Spinal cord (tissue), 9 donors: ENCODE measurements at regions not wholly inside any gene's neighbourhood (a gene's known extent, or its start where the extent isn't known, plus 50 kb on each side); places are given as distances from the start of the nearest gene placed in this dataset.
"Not testable (repeated sequence)": the region's sequence is repeated elsewhere in the genome, so short reads cannot be mapped to it uniquely, and the experiment has no call there.

Source experiments
- DNase-seq, 6 donors: peaks; one replicate each; pipeline versions ENCODE4 v3.0.0 to v3.0.0-alpha.2; 2013 to 2015; ENCODE audit warnings: low spot score in 6 of 6, low read depth in 4 of 6
- H3K27ac ChIP-seq: one replicate; pipeline ENCODE4 v1.5.1; 2013; ENCODE audit warnings: low read depth, low read length, control low read depth
- H3K27me3 ChIP-seq: one replicate; pipeline ENCODE4 v1.6.1; 2013; ENCODE audit warnings: low read length; ENCODE audit not compliant: control insufficient read depth, insufficient read depth
- H3K36me3 ChIP-seq: one replicate; pipeline ENCODE4 v1.6.1; 2013; ENCODE audit warnings: low read length; ENCODE audit not compliant: control insufficient read depth, insufficient read depth
- H3K4me1 ChIP-seq: one replicate; pipeline ENCODE4 v1.6.1; 2013; ENCODE audit warnings: low read length; ENCODE audit not compliant: control insufficient read depth, insufficient read depth
- H3K4me3 ChIP-seq: one replicate; pipeline ENCODE4 v1.5.1; 2013; ENCODE audit warnings: low read depth, low read length, control low read depth
- H3K9me3 ChIP-seq: one replicate; pipeline ENCODE4 v1.6.1; 2013; ENCODE audit warnings: low read length; ENCODE audit not compliant: control insufficient read depth, insufficient read depth
- WGBS: methylation state at CpG from one replicate; pipeline ENCODE4 v1.1.5; 2013; ENCODE audit warnings: missing lambda C conversion rate; ENCODE audit not compliant: insufficient coverage; 5-methylcytosine and 5-hydroxymethylcytosine counted together
- donor health status: healthy.

DNA sequence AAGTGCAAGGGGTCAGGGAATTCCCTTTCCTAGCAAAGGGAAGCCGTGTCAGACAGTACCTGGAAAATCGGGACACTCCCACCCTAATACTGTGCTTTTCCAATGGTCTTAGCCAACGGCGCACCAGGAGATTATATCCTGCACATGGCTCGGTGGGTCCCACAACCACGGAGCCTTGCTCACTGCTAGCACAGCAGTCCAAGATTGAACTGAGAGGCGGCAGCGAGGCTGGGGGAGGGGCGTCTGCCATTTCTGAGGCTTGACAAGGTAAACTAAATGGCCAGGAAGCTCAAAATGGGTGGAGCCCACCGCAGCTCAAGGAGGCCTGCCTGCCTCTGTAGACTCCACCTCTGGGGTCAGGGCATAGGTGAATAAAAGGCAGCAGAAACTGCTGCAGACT is 76.5 kb upstream of the LINC00632 start:
- H3K4me3 ChIP-seq, H3K9me3 ChIP-seq, DNase-seq, H3K27ac ChIP-seq, H3K4me1 ChIP-seq, H3K36me3 ChIP-seq, H3K27me3 ChIP-seq: not testable (repeated sequence)
- 92% methylated on average over 9 of the region's 10 CpGs for WGBS

DNA sequence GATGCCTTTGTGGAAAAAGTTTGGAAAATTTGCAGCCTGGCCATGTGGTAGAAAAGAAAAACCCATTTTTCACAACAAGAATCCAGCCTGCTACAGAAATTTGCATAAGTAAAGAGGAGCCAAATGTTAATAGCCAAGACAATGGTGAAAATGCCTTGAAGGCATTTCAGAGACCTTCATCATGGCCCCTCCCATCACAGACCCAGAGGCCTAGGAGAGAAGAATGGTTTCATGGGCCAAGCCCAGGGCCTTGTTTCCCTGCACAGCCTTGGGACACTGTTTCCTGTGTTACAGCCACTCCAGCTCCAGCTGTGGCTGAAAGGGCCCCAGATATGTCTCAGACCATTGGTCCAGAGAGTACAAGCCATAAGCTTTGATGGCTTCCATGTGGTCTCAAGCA is 101.4 kb upstream of the LINC00632 start:
- Histone ChIP-seq H3K36me3 (no peaks in the 10 kb centered on the region), H3K4me1 (no peaks in the 10 kb centered on the region), H3K27ac (no peak overlapping the region), H3K27me3 (no peaks in the 10 kb centered on the region), H3K9me3 (peaks cover 2% of the 10 kb centered on the region), H3K4me3 (no peak overlapping the region)
- no peak for DNase-seq

DNA sequence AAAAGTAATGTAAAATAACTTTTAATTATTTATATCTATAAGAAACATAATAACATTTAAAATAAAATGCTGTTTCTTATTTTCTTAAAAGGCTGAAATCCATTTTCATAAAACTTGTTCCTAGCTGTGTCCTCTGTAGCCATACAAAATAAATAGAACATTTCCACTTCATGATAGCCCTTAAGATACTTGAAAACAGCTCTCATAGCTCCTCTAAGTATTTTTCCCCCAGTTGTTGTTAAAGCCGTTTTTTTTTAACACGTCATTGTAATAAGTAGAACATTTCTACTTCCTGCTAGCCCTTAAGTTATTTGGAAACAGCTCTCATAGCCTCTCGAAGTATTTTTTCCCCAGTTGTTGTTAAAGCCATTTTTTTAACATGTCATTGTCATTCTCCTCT is 97.3 kb upstream of the SOX3 start:
- DNase-seq: no peak
- WGBS: no CpG with 5 or more reads among the region's 3 CpGs

DNA sequence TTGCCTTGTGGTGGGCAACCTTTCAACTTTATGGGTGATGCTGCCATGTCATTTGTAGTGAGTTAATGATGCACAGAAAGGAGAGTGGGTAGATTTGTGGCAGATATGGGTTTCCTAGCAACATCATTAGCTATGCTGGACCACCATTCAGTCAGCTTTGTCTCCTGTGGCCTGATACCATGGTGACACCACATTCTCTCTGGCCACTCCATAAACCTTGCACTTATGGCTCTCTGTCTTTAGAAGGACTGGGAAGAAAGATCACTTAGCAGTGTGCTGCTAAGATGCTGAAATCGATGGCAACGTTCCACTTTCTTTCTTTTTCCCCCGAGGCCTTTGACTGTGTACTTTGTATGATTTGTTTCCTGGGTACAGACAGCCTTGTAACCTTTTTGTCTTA is 95.0 kb upstream of the SOX3 start:
- H3K4me1 ChIP-seq: no peaks in the 10 kb centered on the region
- WGBS: no CpG with 5 or more reads among the region's 3 CpGs
- H3K36me3 ChIP-seq: no peaks in the 10 kb centered on the region
- no peak overlapping the region for H3K4me3 ChIP-seq
- DNase-seq: peak in 3 of 6 donors; percentile 4 to 24 (median 8)
- no peaks in the 10 kb centered on the region for H3K27me3 ChIP-seq
- H3K27ac ChIP-seq: no peak overlapping the region
- peaks cover 2% of the 10 kb centered on the region for H3K9me3 ChIP-seq

More for the DNA sequence above, 97.3 kb upstream of the SOX3 start:
- H3K4me3 ChIP-seq: no peak overlapping the region
- H3K36me3 ChIP-seq: no peaks in the 10 kb centered on the region
- no peaks in the 10 kb centered on the region for H3K4me1 ChIP-seq
- H3K27ac ChIP-seq: no peak overlapping the region
- no peaks in the 10 kb centered on the region for H3K27me3 ChIP-seq
- peaks cover 2% of the 10 kb centered on the region for H3K9me3 ChIP-seq

DNA sequence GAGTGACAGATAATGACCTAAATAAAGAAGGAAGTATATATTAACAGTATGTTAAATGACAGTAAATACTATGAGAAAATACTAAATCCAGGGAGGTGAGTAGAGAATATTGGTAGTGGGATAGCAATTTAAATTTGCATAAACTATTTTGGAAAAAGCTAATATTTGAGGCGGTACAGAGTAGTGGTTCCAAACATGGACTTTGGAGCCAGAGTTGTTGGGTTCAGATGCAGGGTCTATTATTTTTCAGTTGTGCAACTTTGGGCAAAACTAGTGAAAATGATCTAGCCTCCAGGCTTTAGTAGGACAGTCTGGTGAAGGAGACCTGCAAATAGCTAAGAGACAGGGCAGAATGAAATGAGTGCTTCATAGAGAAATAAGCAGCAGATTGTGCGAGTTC is 84.8 kb upstream of the SOX3 start:
- Histone ChIP-seq H3K36me3 (no peaks in the 10 kb centered on the region), H3K27me3 (peaks cover 5% of the 10 kb centered on the region), H3K9me3 (no peaks in the 10 kb centered on the region), H3K4me1 (no peaks in the 10 kb centered on the region), H3K27ac (no peak overlapping the region), H3K4me3 (no peak overlapping the region)
- 63% methylated on average over 2 of the region's 2 CpGs for WGBS
- no peak for DNase-seq

DNA sequence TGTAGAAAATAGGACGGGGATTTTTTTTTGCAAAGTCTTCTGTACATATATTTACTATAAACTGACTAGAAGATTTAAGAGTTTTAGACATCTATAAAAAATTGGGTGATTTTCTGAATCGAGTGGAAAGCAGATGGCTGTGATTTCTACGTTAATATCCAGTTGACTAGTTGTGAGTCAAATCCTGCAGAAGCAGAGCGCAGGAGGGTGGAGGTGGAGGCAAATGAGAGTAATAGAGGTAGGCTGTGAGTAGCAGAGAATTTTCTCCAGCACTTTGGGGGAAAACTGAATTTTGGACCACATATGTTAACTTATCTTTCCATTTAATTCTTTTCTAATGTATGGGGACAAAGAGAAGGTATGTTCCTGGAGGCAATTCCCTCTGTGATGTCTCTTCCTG is 82.1 kb upstream of the SOX3 start:
- 75% methylated on average over 2 of the region's 4 CpGs for WGBS
- H3K27me3 ChIP-seq: peaks cover 5% of the 10 kb centered on the region
- no peak overlapping the region for H3K4me3 ChIP-seq
- H3K9me3 ChIP-seq: no peaks in the 10 kb centered on the region
- H3K36me3 ChIP-seq: no peaks in the 10 kb centered on the region
- H3K4me1 ChIP-seq: no peaks in the 10 kb centered on the region
- no peak for DNase-seq
- H3K27ac ChIP-seq: no peak overlapping the region

DNA sequence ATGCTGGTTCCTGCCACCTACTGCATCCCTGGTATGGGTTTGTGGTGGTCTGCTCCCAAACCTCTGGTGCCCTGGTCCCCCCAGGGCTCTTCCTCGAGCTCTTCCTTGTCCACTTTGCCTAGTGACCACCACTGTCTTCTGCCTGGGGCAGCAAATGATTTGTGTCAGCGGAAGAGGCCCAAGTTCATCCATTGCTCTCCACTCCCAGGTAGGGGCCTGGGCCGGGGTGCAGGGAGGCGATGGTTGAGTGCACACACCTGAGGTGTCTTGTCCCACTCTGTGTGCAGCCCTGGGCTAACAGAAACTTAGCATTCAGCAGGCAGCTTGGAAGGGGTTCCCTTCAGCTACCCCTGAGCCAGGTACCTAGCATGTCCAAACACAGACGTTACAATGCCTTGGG is 75.6 kb upstream of the SOX3 start:
- no peaks in the 10 kb centered on the region for H3K36me3 ChIP-seq
- 57% methylated on average over 5 of the region's 5 CpGs for WGBS
- H3K27me3 ChIP-seq: no peaks in the 10 kb centered on the region
- no peak for DNase-seq
- no peaks in the 10 kb centered on the region for H3K9me3 ChIP-seq
- no peak overlapping the region for H3K27ac ChIP-seq
- no peaks in the 10 kb centered on the region for H3K4me1 ChIP-seq
- H3K4me3 ChIP-seq: no peak overlapping the region

DNA sequence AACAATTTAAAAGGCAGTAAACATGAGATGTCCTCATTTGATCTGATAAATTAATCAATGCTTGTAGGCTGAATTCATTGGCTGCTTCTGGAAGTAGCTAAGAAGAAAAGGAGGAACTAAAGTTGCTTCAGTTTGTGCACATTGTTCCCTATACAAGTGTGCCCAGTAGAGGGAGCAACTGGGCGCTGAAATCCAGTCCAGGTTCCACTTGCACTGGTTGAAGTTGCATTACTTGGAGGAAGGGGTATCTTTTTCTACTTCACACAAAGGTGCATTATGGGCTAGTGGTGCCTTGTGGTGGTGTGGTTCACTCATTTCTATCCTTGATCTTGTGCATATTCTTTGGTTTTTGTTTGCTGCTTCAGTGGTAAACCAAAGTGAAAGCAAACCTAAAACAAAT is 67.9 kb upstream of the SOX3 start:
- Histone ChIP-seq H3K9me3 (no peaks in the 10 kb centered on the region), H3K36me3 (no peaks in the 10 kb centered on the region), H3K4me1 (no peaks in the 10 kb centered on the region), H3K27ac (no peak overlapping the region), H3K27me3 (no peaks in the 10 kb centered on the region), H3K4me3 (no peak overlapping the region)
- no CpG with 5 or more reads among the region's 1 CpG for WGBS
- peak in 4 of 6 donors; percentile 0 to 48 (median 11) for DNase-seq

DNA sequence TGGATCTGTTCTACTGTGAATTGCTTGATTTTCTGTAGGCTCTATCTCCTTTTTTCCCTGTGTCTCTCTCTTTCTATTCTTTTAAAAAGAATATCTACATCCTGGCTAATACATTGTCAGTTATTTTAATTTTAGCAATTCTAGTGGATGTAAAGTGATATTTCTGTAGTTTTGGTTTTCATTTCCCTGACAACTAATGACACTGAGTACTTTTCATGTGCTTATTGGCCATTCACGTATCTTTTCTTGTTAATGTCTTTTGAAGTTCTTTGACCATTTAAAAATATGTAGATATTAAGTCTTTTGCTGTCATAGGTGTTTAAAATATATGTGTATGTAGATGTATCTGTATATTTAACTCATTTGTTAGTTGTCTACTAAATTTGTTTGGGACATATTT is 59.0 kb upstream of the SOX3 start:
- Histone ChIP-seq H3K4me3 (no peak overlapping the region), H3K9me3 (peaks cover 6% of the 10 kb centered on the region), H3K36me3 (no peaks in the 10 kb centered on the region), H3K27ac (no peak overlapping the region), H3K27me3 (no peaks in the 10 kb centered on the region), H3K4me1 (no peaks in the 10 kb centered on the region)
- WGBS: no CpG with 5 or more reads among the region's 1 CpG
- no peak for DNase-seq
